OCI-LY3 (cell line): ENCODE measurements at regions not wholly inside any gene's neighbourhood (a gene's known extent, or its start where the extent isn't known, plus 50 kb on each side); places are given as distances from the start of the nearest gene placed in this dataset.

Experiments used
- H2AFZ ChIP-seq: fragments of 200-600, 300-600 bp; shearing (Covaris generic); 2 replicates; pipeline ENCODE4 v1.6.0; 2014; ENCODE audit warnings: antibody characterized with exemption, low read depth, low read length
- H3K27ac ChIP-seq: fragments of 200-600, 300-600 bp; sonication (generic); 2 replicates; pipeline ENCODE4 v1.5.1; 2014; ENCODE audit warnings: mild to moderate bottlenecking, low read length, moderate library complexity, mixed read lengths
- H3K27me3 ChIP-seq: fragments of 200-600, 300-600 bp; sonication (generic); 2 replicates; pipeline ENCODE4 v1.6.1; 2014; ENCODE audit warnings: low read depth, low read length, mixed read lengths
- H3K36me3 ChIP-seq: fragments of 200-600, 300-600 bp; sonication (generic); replicated peaks from 2 replicates; pipeline ENCODE3; 2014; ENCODE audit warnings: low read depth, low read length, mixed read lengths
- H3K4me1 ChIP-seq: fragments of 300-600, 200-600 bp; sonication (generic); 2 replicates; pipeline ENCODE4 v1.6.1; 2014; ENCODE audit warnings: low read length, mixed read lengths
- H3K4me2 ChIP-seq: fragments of 200-600, 300-600 bp; sonication (generic); 2 replicates; pipeline ENCODE4 v1.6.1; 2014; ENCODE audit warnings: low read length, mixed read lengths
- H3K4me3 ChIP-seq: fragments of 300-600, 200-600 bp; sonication (generic); 2 replicates; pipeline ENCODE4 v1.5.1; 2014; ENCODE audit warnings: antibody characterized with exemption, mild to moderate bottlenecking, low read length, moderate library complexity
- H3K79me2 ChIP-seq: fragments of 300-600, 200-600 bp; shearing (Covaris generic); 2 replicates; pipeline ENCODE4 v1.6.1; 2014; ENCODE audit warnings: mild to moderate bottlenecking, low read length, mixed read lengths
- H3K9ac ChIP-seq: fragments of 300-600, 200-600 bp; shearing (Covaris generic); 2 replicates; pipeline ENCODE4 v1.6.0; 2014; ENCODE audit warnings: mild to moderate bottlenecking, low read length, moderate library complexity
- H3K9me3 ChIP-seq: fragments of 200-600, 300-600 bp; shearing (Covaris generic); 2 replicates; pipeline ENCODE4 v1.6.1; 2014; ENCODE audit warnings: low read length, mixed read lengths; ENCODE audit not compliant: insufficient read depth
- H4K20me1 ChIP-seq: fragments of 200-600, 300-600 bp; sonication (generic); 2 replicates; pipeline ENCODE4 v1.6.1; 2016; ENCODE audit warnings: low read length, mixed read lengths; ENCODE audit not compliant: insufficient read depth
- CTCF ChIP-seq: fragments of 200-600, 300-600 bp; sonication (generic); IDR thresholded peaks from 2 replicates; pipeline ENCODE4 v1.5.1; 2014; ENCODE audit warnings: antibody characterized with exemption, low read length, low read depth
- EZH2phosphoT487 ChIP-seq: fragments of 200-600 bp; shearing (Covaris generic); IDR thresholded peaks from 2 replicates; pipeline ENCODE4 v1.6.1; 2018; ENCODE audit warnings: antibody characterized with exemption, mixed run types, low read depth

- Histone ChIP-seq H4K20me1 (no peaks in the 10 kb centered on the region), H3K9me3 (no peaks in the 10 kb centered on the region), H3K36me3 (no peaks in the 10 kb centered on the region), H3K9ac (no peak overlapping the region), H3K4me3 (no peak overlapping the region), H2AFZ (no peak overlapping the region), H3K27me3 (no peaks in the 10 kb centered on the region; the same call in 1 of the 2 replicates), H3K79me2 (no peaks in the 10 kb centered on the region), H3K4me2 (no peak overlapping the region), H3K4me1 (no peaks in the 10 kb centered on the region), H3K27ac (no peak overlapping the region)
- no peak for TF ChIP-seq EZH2phosphoT487
- TF ChIP-seq CTCF = no peak
Observed at GRCh38 chr20:61052195-61052750, 199.8 kb upstream of the CDH4 start.

DNA sequence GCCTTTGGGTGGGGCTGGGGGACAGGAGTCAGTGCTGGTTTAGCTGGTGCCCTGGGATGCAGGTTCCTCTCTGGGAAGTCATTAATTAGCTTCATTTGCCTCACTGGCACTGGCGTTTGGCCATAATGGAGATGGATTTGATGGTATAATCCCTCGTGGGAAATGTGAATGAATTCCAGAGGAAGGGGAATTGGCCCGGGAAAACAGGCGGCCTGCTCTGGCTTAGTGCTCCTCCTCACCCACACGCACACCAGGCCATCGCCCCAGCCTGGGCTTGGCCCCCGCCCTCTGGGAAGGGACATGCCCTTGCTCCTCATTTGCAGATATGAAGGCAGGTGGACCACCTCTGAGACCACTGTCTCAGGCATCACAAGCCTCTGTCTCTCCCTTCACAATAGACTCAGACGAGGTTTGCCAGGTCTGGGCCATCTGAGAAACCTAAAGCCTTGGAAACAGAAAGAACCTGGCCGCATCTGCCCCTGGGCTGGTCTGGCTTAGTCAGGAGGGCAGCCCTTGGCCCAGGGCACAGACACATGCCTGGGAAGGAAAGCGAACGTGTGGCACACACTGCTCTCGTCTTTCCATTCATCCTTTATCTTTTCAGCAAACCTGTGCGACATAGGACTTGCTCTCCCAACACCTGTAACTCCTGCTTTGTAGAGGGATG is 199.2 kb upstream of the CDH4 start:
- Histone ChIP-seq H3K79me2 (no peaks in the 10 kb centered on the region), H3K9me3 (no peaks in the 10 kb centered on the region), H3K4me2 (no peak overlapping the region), H2AFZ (no peak overlapping the region), H3K36me3 (no peaks in the 10 kb centered on the region), H4K20me1 (no peaks in the 10 kb centered on the region), H3K27ac (no peak overlapping the region), H3K4me3 (no peak overlapping the region), H3K4me1 (no peaks in the 10 kb centered on the region), H3K27me3 (no peaks in the 10 kb centered on the region; the same call in 1 of the 2 replicates), H3K9ac (no peak overlapping the region)
- TF ChIP-seq CTCF (no peak), EZH2phosphoT487 (no peak)

DNA sequence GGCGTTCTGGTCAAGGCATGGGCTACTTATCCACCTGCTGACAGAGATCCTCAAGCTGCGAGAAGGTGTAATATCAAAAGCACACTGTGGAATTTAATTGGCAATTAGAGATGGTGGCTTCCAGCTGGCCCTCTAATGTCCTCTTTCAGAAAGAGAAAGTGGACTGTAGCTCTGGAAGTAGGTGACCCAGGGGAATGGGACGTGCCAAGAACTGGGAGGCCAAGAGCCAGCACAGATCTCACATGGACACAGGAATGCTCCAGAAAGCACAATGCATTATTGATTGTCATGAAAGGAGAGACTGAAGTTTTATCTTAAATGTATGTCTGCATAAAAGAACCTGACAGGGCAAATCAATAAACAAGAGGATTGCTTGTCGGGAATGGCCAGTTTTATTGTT is 198.6 kb upstream of the CDH4 start:
- Histone ChIP-seq H3K9me3 (no peaks in the 10 kb centered on the region), H3K27me3 (no peaks in the 10 kb centered on the region; the same call in 1 of the 2 replicates), H3K4me1 (no peaks in the 10 kb centered on the region), H3K27ac (no peak overlapping the region), H3K4me3 (no peak overlapping the region), H3K79me2 (no peaks in the 10 kb centered on the region), H3K36me3 (no peaks in the 10 kb centered on the region), H4K20me1 (no peaks in the 10 kb centered on the region), H3K4me2 (no peak overlapping the region), H3K9ac (no peak overlapping the region), H2AFZ (no peak overlapping the region)
- TF ChIP-seq EZH2phosphoT487 = no peak
- no peak for TF ChIP-seq CTCF

- no peaks in the 10 kb centered on the region for H4K20me1 ChIP-seq
- H3K4me2 ChIP-seq = no peak overlapping the region
- no peak overlapping the region for H3K27ac ChIP-seq
- no peak overlapping the region for H2AFZ ChIP-seq
- H3K4me3 ChIP-seq = no peak overlapping the region
- H3K36me3 ChIP-seq = no peaks in the 10 kb centered on the region
- TF ChIP-seq CTCF = no peak
- TF ChIP-seq EZH2phosphoT487 = no peak
- no peaks in the 10 kb centered on the region for H3K4me1 ChIP-seq
- H3K27me3 ChIP-seq = no peaks in the 10 kb centered on the region; the same call in 1 of the 2 replicates
- H3K9ac ChIP-seq = no peak overlapping the region
- H3K79me2 ChIP-seq = no peaks in the 10 kb centered on the region
- H3K9me3 ChIP-seq = no peaks in the 10 kb centered on the region
Observed at GRCh38 chr20:61053889-61054288, 198.2 kb upstream of the CDH4 start.
